ENCODE measurements at regions not wholly inside any gene's neighbourhood (a gene's known extent, or its start where the extent isn't known, plus 50 kb on each side); places are given as distances from the start of the nearest gene placed in this dataset.

DNA sequence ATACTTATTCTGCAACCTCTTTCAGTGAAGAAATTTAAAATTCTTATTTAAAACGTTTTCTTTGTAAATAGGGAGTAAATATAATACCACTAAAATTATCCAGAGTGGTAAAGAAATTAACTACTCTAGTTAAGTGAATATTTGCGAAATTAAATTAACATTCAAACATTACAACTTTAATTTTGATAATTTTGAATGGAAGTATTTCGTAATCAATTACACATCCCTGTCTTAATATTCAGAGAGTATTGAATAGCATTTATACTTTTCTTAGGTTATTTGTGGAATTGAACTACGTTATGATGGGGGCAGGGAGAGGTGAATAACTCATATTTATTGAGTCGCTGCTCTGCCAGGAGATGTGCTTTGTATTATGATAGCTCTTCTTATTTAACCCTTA, 96.3 kb upstream of the KIF26B start:
- TF ChIP-seq SUZ12 (IDR thresholded peaks at IDR 0.05; ENCODE audit: extremely low read depth, insufficient read depth, insufficient read length) (no peak), ZNF274 (IDR thresholded peaks at IDR 0.05; ENCODE audit: low read depth, low read length) (no peak)
